Mesendoderm (in vitro differentiated cells): ENCODE measurements at regions not wholly inside any gene's neighbourhood (a gene's known extent, or its start where the extent isn't known, plus 50 kb on each side); places are given as distances from the start of the nearest gene placed in this dataset.
"Not testable (repeated sequence)": the region's sequence is repeated elsewhere in the genome, so short reads cannot be mapped to it uniquely, and the experiment has no call there.

ENCODE experiments used
- DNase-seq: peaks from one replicate; pipeline ENCODE4 v3.0.0; 2013
- H2AK5ac ChIP-seq: 2 replicates; pipeline ENCODE4 v1.6.1; 2013; ENCODE audit warnings: low read length, inconsistent platforms
- H2BK120ac ChIP-seq: 2 replicates; pipeline ENCODE4 v1.6.1; 2013; ENCODE audit warnings: low read depth, mild to moderate bottlenecking, low read length, moderate library complexity, mixed read lengths
- H2BK15ac ChIP-seq: replicated peaks from 2 replicates; pipeline ENCODE4 v1.6.1; 2013; ENCODE audit warnings: low read depth, mild to moderate bottlenecking, moderate library complexity
- H2BK5ac ChIP-seq: 2 replicates; pipeline ENCODE4 v1.6.1; 2013; ENCODE audit warnings: low read length, inconsistent platforms
- H3K18ac ChIP-seq: 2 replicates; pipeline ENCODE4 v1.6.1; 2013; ENCODE audit warnings: mild to moderate bottlenecking, low read length, mixed read lengths
- H3K23ac ChIP-seq: one replicate; pipeline ENCODE4 v1.6.1; 2013; ENCODE audit warnings: low read length
- H3K27ac ChIP-seq: 2 replicates; pipeline ENCODE4 v1.5.1; 2013; ENCODE audit warnings: low read depth, mild to moderate bottlenecking, inconsistent platforms, low read length, moderate library complexity
- H3K27me3 ChIP-seq: 2 replicates; pipeline ENCODE4 v1.6.1; 2013; ENCODE audit warnings: low read length, control low read depth, mild to moderate bottlenecking, inconsistent platforms; ENCODE audit not compliant: insufficient read depth, poor library complexity
- H3K36me3 ChIP-seq: 2 replicates; pipeline ENCODE4 v1.6.1; 2013; ENCODE audit warnings: low read length, inconsistent platforms; ENCODE audit not compliant: control insufficient read depth, insufficient read depth
- H3K4ac ChIP-seq: one replicate; pipeline ENCODE4 v1.6.1; 2013; ENCODE audit warnings: low read depth, mild to moderate bottlenecking, low read length, moderate library complexity
- H3K4me1 ChIP-seq: 2 replicates; pipeline ENCODE4 v1.6.1; 2013; ENCODE audit warnings: low read depth, low read length, inconsistent platforms; ENCODE audit not compliant: control insufficient read depth
- H3K4me2 ChIP-seq: 2 replicates; pipeline ENCODE4 v1.6.1; 2013; ENCODE audit warnings: low read length
- H3K4me3 ChIP-seq: 2 replicates; pipeline ENCODE4 v1.5.1; 2013; ENCODE audit warnings: mild to moderate bottlenecking, low read length
- H3K56ac ChIP-seq: one replicate; pipeline ENCODE4 v1.6.1; 2013; ENCODE audit warnings: low read length
- H3K79me1 ChIP-seq: 2 replicates; pipeline ENCODE4 v1.6.1; 2013; ENCODE audit warnings: low read length, inconsistent platforms
- H3K79me2 ChIP-seq: 2 replicates; pipeline ENCODE4 v1.6.1; 2013; ENCODE audit warnings: mild to moderate bottlenecking, low read length; ENCODE audit not compliant: control insufficient read depth, insufficient read depth
- H3K9ac ChIP-seq: 2 replicates; pipeline ENCODE4 v1.6.1; 2013; ENCODE audit warnings: low read length, inconsistent platforms
- H4K5ac ChIP-seq: one replicate; pipeline ENCODE4 v1.6.1; 2013; ENCODE audit warnings: low read length
- H4K8ac ChIP-seq: one replicate; pipeline ENCODE4 v1.6.1; 2013; ENCODE audit warnings: low read depth, mild to moderate bottlenecking, control low read depth, low read length, moderate library complexity
- WGBS: extraction: QIAGEN DNeasy Blood & Tissue Kit; methylation state at CpG from one replicate; pipeline ENCODE4 v1.1.7; 2013; ENCODE audit warnings: low lambda C conversion rate, missing lambda C conversion rate; ENCODE audit not compliant: insufficient coverage; ENCODE audit errors: extremely low coverage; 5-methylcytosine and 5-hydroxymethylcytosine counted together

DNA sequence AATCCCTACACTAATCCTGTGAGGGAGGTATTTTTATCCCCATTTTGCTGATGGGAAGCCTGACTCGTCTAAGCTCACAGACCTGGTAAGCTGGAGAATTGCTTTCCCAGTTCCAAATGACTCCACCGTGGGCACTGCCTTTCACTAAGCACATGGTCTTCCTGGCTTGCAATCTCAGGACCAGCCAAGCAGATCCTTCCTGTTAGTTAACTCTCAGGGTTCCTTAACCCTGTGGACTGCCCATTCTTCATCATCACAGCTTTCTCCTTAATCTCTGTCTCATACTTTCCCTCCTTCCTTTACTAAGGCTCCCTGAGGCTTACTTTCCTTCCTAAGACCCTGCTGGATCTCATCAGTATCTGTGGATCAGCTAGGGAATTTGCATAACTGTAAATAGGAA, 122.2 kb upstream of the ZEB2 start:
- no peak overlapping the region for H3K18ac ChIP-seq
- H3K27me3 ChIP-seq, result no peaks in the 10 kb centered on the region
- no peak overlapping the region for H2BK120ac ChIP-seq
- no peak overlapping the region for H3K56ac ChIP-seq
- no peak overlapping the region for H3K4me3 ChIP-seq
- H3K79me2 ChIP-seq, result no peaks in the 10 kb centered on the region
- H3K27ac ChIP-seq, result no peak overlapping the region
- no CpG with 5 or more reads among the region's 2 CpGs for WGBS
- no peak overlapping the region for H4K5ac ChIP-seq
- peak; percentile 63 for DNase-seq
- H3K23ac ChIP-seq, result no peak overlapping the region
- no peak overlapping the region for H3K4me2 ChIP-seq
- H3K79me1 ChIP-seq, result no peaks in the 10 kb centered on the region
- H3K4ac ChIP-seq, result no peak overlapping the region
- H3K36me3 ChIP-seq, result no peaks in the 10 kb centered on the region
- H2BK15ac ChIP-seq, result no peak overlapping the region
- no peaks in the 10 kb centered on the region for H3K4me1 ChIP-seq
- no peak overlapping the region for H2AK5ac ChIP-seq
- H2BK5ac ChIP-seq, result no peak overlapping the region
- no peak overlapping the region for H4K8ac ChIP-seq
- H3K9ac ChIP-seq, result no peak overlapping the region

DNA sequence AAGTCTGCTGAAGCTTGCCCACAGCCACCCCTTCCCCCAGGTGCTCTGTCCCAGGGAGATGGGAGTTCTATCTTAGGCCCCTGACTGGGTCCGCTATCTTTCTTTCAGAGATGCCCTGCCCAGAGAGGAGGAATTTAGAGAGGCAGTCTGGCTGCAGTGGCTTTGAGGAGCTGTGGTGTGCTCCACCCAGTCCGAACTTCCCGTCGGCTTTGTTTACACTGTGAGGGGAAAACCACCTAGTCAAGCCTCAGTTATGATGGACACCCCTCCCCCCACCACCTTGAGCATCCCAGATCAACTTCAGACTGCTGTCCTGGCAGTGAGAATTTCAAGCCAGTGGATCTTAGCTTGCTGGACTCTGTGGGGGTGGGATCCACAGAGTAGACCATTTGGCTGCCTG, 118.3 kb upstream of the ZEB2 start:
- not testable (repeated sequence) for H3K79me1 ChIP-seq, H3K4me1 ChIP-seq, H3K79me2 ChIP-seq, H3K9ac ChIP-seq, H2BK120ac ChIP-seq, H3K23ac ChIP-seq, H3K4me2 ChIP-seq, H3K27me3 ChIP-seq, H3K36me3 ChIP-seq, H4K5ac ChIP-seq, H3K56ac ChIP-seq, H3K4me3 ChIP-seq, H3K18ac ChIP-seq, H3K27ac ChIP-seq, H3K4ac ChIP-seq, H2BK15ac ChIP-seq, H2AK5ac ChIP-seq, H2BK5ac ChIP-seq, H4K8ac ChIP-seq, DNase-seq
- no CpG with 5 or more reads among the region's 4 CpGs for WGBS

DNA sequence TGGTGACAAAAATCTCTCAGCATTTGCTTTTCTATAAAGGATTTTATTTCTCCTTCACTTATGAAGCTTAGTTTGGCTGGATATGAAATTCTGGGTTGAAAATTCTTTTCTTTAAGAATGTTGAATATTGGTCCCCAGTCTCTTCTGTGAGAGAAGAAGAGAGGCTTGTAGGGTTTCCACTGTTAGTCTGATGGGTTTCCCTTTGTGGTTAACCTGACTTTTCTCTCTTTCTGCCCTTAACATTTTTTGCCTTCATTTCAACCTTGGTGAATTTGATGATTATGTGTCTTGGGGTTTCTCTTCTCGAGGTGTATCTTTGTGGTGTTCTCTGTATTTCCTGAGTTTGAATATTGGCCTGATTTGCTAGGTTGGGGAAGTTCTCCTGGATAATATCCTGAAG, 116.9 kb upstream of the ZEB2 start:
- H3K36me3 ChIP-seq, H2BK15ac ChIP-seq, H3K4me3 ChIP-seq, H2AK5ac ChIP-seq, DNase-seq, H3K23ac ChIP-seq, H3K4me2 ChIP-seq, H2BK120ac ChIP-seq, H3K4ac ChIP-seq, H4K8ac ChIP-seq, H3K79me2 ChIP-seq, H3K4me1 ChIP-seq, H3K79me1 ChIP-seq, H3K56ac ChIP-seq, H3K27ac ChIP-seq, H3K27me3 ChIP-seq, H2BK5ac ChIP-seq, H3K9ac ChIP-seq, H3K18ac ChIP-seq, H4K5ac ChIP-seq: not testable (repeated sequence)
- no CpG with 5 or more reads among the region's 1 CpG for WGBS

DNA sequence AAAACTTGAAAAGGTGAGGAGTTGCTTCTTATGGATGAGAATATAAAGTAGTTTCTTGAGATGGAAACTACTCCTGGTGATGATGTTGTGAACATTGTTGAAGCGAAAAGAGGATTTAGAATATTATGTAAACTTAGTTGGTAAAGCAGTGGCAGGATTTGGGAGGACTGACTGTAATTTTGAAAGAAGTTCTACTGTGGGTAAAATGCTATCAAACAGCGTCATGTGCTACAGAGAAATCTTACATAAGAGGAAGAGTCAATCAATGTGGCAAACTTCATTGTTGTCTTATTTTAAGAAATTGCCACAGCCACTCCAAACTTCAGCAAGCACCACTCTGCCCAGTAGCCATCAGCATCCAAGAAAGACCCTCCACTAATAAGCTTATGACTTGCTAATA, 112.9 kb upstream of the ZEB2 start:
- no peak overlapping the region for H3K27ac ChIP-seq
- H3K56ac ChIP-seq, result no peak overlapping the region
- no peak overlapping the region for H2AK5ac ChIP-seq
- no peak overlapping the region for H3K9ac ChIP-seq
- no peak overlapping the region for H3K23ac ChIP-seq
- no CpG with 5 or more reads among the region's 2 CpGs for WGBS
- no peaks in the 10 kb centered on the region for H3K36me3 ChIP-seq
- no peak overlapping the region for H3K18ac ChIP-seq
- no peak for DNase-seq
- no peak overlapping the region for H3K4me2 ChIP-seq
- H3K4me1 ChIP-seq, result peaks cover 3% of the 10 kb centered on the region
- H4K5ac ChIP-seq, result no peak overlapping the region
- no peaks in the 10 kb centered on the region for H3K79me2 ChIP-seq
- H4K8ac ChIP-seq, result no peak overlapping the region
- H3K27me3 ChIP-seq, result no peaks in the 10 kb centered on the region
- H2BK120ac ChIP-seq, result no peak overlapping the region
- H3K4ac ChIP-seq, result no peak overlapping the region
- no peak overlapping the region for H3K4me3 ChIP-seq
- H2BK5ac ChIP-seq, result no peak overlapping the region
- H2BK15ac ChIP-seq, result no peak overlapping the region
- no peaks in the 10 kb centered on the region for H3K79me1 ChIP-seq

DNA sequence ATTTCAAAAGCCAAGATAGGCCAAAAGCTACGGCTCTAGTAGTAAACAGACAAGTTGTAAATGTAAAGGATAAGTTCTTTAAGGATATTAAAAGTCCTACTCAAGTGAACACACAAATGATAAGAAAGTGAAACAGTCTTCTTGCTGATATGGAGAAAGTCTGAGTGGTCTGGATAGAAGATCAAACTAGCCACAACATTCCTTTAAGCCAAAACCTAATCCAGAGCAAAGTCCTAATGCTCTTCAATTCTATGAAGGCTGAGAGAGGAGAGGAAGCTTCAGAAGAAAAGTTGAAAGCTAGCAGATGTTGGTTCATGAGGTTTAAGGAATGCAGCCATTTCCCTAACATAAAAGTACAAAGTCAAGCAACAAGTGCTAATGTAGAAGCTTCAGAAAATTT, 111.7 kb upstream of the ZEB2 start:
- no peak overlapping the region for H2BK15ac ChIP-seq
- H3K27me3 ChIP-seq, result no peaks in the 10 kb centered on the region
- no CpG with 5 or more reads among the region's 1 CpG for WGBS
- no peak overlapping the region for H3K4me3 ChIP-seq
- H3K27ac ChIP-seq, result no peak overlapping the region
- H3K36me3 ChIP-seq, result no peaks in the 10 kb centered on the region
- H4K8ac ChIP-seq, result no peak overlapping the region
- no peak overlapping the region for H3K56ac ChIP-seq
- H3K4me2 ChIP-seq, result no peak overlapping the region
- H2BK120ac ChIP-seq, result no peak overlapping the region
- H3K23ac ChIP-seq, result no peak overlapping the region
- no peak overlapping the region for H3K9ac ChIP-seq
- no peaks in the 10 kb centered on the region for H3K79me1 ChIP-seq
- no peak overlapping the region for H2BK5ac ChIP-seq
- no peak for DNase-seq
- no peak overlapping the region for H3K4ac ChIP-seq
- peaks cover 3% of the 10 kb centered on the region for H3K4me1 ChIP-seq
- no peaks in the 10 kb centered on the region for H3K79me2 ChIP-seq
- H4K5ac ChIP-seq, result no peak overlapping the region
- no peak overlapping the region for H3K18ac ChIP-seq
- no peak overlapping the region for H2AK5ac ChIP-seq

DNA sequence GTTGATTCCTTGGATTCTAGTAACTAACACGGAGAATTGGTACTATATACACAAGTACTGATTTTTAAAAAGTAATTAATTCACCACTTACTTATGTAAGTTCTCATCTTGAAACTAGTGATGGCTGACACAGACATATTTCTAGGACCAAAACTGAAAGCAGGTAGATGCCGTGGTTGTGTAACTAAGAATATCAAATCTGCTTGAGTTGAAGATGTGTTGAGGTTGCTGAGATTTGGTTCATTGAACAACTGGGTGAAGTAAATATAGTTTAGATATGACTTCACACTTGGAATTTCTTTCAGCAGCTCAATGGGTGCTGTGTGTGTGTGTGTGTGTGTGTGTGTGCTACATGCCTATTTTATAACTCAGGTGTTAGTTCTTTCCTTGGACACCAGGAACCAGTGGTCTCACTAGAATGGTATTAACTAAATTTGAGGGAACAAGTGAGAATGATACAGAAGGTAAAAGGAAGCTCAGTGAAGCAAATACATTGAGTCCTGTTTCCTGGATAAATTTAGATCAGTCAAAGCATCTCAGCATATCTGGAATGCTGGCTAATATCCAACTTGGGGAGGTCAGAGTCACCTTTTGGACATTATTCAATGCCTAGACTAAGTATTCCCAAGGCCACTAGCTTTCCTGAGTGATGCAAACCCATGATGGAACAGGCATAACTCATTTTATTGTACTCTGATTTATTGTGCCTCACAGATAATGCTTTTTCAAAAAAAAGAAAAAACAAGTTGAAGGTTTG, 110.7 kb upstream of the ZEB2 start:
- WGBS, result no CpG with 5 or more reads among the region's 2 CpGs
- H3K23ac ChIP-seq, result no peak overlapping the region
- no peaks in the 10 kb centered on the region for H3K79me2 ChIP-seq
- H3K79me1 ChIP-seq, result no peaks in the 10 kb centered on the region
- no peak overlapping the region for H4K5ac ChIP-seq
- no peak overlapping the region for H3K56ac ChIP-seq
- no peak overlapping the region for H3K4ac ChIP-seq
- H3K4me2 ChIP-seq, result no peak overlapping the region
- H3K4me3 ChIP-seq, result no peak overlapping the region
- no peak overlapping the region for H3K18ac ChIP-seq
- no peak overlapping the region for H2BK120ac ChIP-seq
- H4K8ac ChIP-seq, result no peak overlapping the region
- H3K27ac ChIP-seq, result no peak overlapping the region
- H3K27me3 ChIP-seq, result no peaks in the 10 kb centered on the region
- no peak overlapping the region for H3K9ac ChIP-seq
- DNase-seq, result no peak
- H3K4me1 ChIP-seq, result peaks cover 3% of the 10 kb centered on the region
- H2BK5ac ChIP-seq, result no peak overlapping the region
- no peak overlapping the region for H2AK5ac ChIP-seq
- no peaks in the 10 kb centered on the region for H3K36me3 ChIP-seq
- no peak overlapping the region for H2BK15ac ChIP-seq
